ENCODE measurements at regions not wholly inside any gene's neighbourhood (a gene's known extent, or its start where the extent isn't known, plus 50 kb on each side); places are given as distances from the start of the nearest gene placed in this dataset.

DNA sequence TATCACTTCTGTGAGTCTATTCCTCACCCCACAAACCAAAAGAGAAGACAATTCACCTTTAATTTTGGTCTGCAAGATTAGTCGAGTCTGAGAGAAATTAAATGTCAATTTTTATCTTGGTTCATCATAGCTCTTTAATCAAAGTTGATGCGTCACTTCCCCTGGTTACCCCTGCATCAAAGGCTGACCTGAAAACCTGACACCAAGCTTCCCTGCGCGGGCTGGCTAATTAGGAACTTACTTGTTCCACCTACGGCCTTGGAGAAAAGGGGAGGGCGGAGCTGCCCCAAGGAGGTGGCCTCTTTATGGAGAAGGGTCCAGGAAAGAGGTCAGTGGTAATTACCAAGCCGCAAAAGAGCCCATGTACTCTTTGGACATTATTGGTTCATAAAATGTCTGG, 218.4 kb downstream of the ARRDC4 start:
- Histone ChIP-seq H3K4me1 (ENCODE audit: control insufficient read depth, insufficient read depth, low read length) (no peaks in the 10 kb centered on the region), H3K4me3 (ENCODE audit: low read length) (no peak overlapping the region), H3K27ac (ENCODE audit: low read length) (no peak overlapping the region), H3K36me3 (ENCODE audit: control insufficient read depth, insufficient read depth, low read length) (no peaks in the 10 kb centered on the region), H3K9me3 (ENCODE audit: control insufficient read depth, insufficient read depth, low read length) (no peaks in the 10 kb centered on the region), H3K27me3 (ENCODE audit: control insufficient read depth, insufficient read depth, low read length) (no peaks in the 10 kb centered on the region)
- no CpG with 5 or more reads among the region's 7 CpGs for WGBS (ENCODE audit: insufficient coverage, insufficient read length)
- DNase-seq (ENCODE audit: low read depth, low spot score) = no peak

- Histone ChIP-seq H3K9me3 (ENCODE audit: control insufficient read depth, insufficient read depth, low read length) (no peaks in the 10 kb centered on the region), H3K36me3 (ENCODE audit: control insufficient read depth, insufficient read depth, low read length) (no peaks in the 10 kb centered on the region)
These were observed 227.0 kb downstream of the ARRDC4 start for GRCh38 chr15:98187549-98187948.

DNA sequence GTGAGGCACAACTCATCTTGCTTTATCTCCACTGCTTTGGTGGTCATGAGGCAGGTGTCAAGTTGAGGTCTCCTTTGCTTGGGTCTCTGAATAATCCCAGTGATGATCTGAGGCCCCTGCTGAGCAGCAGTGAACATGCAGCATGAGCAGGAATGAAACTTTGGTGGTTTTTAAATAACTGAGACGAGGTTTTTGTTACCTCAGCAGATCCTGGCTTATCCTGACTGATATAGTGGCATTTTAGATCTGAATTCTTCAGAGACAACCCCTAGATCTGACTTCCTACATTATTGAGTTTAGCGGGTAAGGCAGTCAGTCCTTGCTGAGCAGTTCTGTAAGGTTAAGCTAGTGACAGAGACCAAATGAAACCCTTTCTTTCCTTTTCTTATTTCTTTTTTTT, 230.4 kb downstream of the ARRDC4 start:
- Histone ChIP-seq H3K27me3 (ENCODE audit: control insufficient read depth, insufficient read depth, low read length) (no peaks in the 10 kb centered on the region), H3K27ac (ENCODE audit: low read length) (no peak overlapping the region), H3K9me3 (ENCODE audit: control insufficient read depth, insufficient read depth, low read length) (no peaks in the 10 kb centered on the region), H3K4me3 (ENCODE audit: low read length) (no peak overlapping the region), H3K4me1 (ENCODE audit: control insufficient read depth, insufficient read depth, low read length) (no peaks in the 10 kb centered on the region), H3K36me3 (ENCODE audit: control insufficient read depth, insufficient read depth, low read length) (no peaks in the 10 kb centered on the region)
- no CpG with 5 or more reads among the region's 2 CpGs for WGBS (ENCODE audit: insufficient coverage, insufficient read length)
- DNase-seq (ENCODE audit: low read depth, low spot score) = no peak

More at GRCh38 chr15:98187549-98187948, 227.0 kb downstream of the ARRDC4 start:
- no peak overlapping the region for H3K27ac ChIP-seq (ENCODE audit: low read length)
- no peak for DNase-seq (ENCODE audit: low read depth, low spot score)
- no CpG with 5 or more reads among the region's 7 CpGs for WGBS (ENCODE audit: insufficient coverage, insufficient read length)
- H3K4me1 ChIP-seq (ENCODE audit: control insufficient read depth, insufficient read depth, low read length) = no peaks in the 10 kb centered on the region
- no peak overlapping the region for H3K4me3 ChIP-seq (ENCODE audit: low read length)
- H3K27me3 ChIP-seq (ENCODE audit: control insufficient read depth, insufficient read depth, low read length) = no peaks in the 10 kb centered on the region

- no CpG with 5 or more reads among the region's 3 CpGs for WGBS (ENCODE audit: insufficient coverage, insufficient read length)
These were observed 235.3 kb downstream of the ARRDC4 start for GRCh38 chr15:98195796-98196195.

DNA sequence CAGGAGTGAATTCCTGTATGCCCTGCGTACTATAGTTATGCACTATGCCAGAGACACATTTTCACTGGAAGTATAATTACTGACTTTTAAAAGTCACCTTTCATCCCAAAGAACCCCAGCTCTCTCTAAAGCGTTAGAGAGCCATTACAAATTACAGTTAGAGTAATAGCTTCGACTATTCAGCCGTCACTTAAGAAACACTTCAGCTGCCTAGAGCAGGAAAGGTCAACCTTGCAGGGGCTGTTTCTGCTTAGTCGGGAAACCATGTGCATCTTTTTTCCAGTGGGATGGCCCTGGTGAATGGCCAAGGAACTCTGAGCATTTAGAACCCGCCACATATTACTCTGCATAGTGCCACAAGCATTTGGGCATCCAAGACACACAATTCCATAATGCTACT, 235.9 kb downstream of the ARRDC4 start:
- WGBS (ENCODE audit: insufficient coverage, insufficient read length) = no CpG with 5 or more reads among the region's 6 CpGs
- no peaks in the 10 kb centered on the region for H3K36me3 ChIP-seq (ENCODE audit: control insufficient read depth, insufficient read depth, low read length)
- no peaks in the 10 kb centered on the region for H3K27me3 ChIP-seq (ENCODE audit: control insufficient read depth, insufficient read depth, low read length)
- no peak overlapping the region for H3K27ac ChIP-seq (ENCODE audit: low read length)
- no peak for DNase-seq (ENCODE audit: low read depth, low spot score)
- no peaks in the 10 kb centered on the region for H3K9me3 ChIP-seq (ENCODE audit: control insufficient read depth, insufficient read depth, low read length)
- no peak overlapping the region for H3K4me3 ChIP-seq (ENCODE audit: low read length)
- H3K4me1 ChIP-seq (ENCODE audit: control insufficient read depth, insufficient read depth, low read length) = no peaks in the 10 kb centered on the region

More at GRCh38 chr15:98195796-98196195, 235.3 kb downstream of the ARRDC4 start:
- Histone ChIP-seq H3K36me3 (ENCODE audit: control insufficient read depth, insufficient read depth, low read length) (no peaks in the 10 kb centered on the region), H3K4me3 (ENCODE audit: low read length) (no peak overlapping the region), H3K4me1 (ENCODE audit: control insufficient read depth, insufficient read depth, low read length) (no peaks in the 10 kb centered on the region), H3K27me3 (ENCODE audit: control insufficient read depth, insufficient read depth, low read length) (no peaks in the 10 kb centered on the region), H3K27ac (ENCODE audit: low read length) (no peak overlapping the region), H3K9me3 (ENCODE audit: control insufficient read depth, insufficient read depth, low read length) (no peaks in the 10 kb centered on the region)
- DNase-seq (ENCODE audit: low read depth, low spot score) = no peak

- DNase-seq (ENCODE audit: low read depth, low spot score) = no peak
- no CpG with 5 or more reads among the region's 5 CpGs for WGBS (ENCODE audit: insufficient coverage, insufficient read length)
- Histone ChIP-seq H3K4me1 (ENCODE audit: control insufficient read depth, insufficient read depth, low read length) (no peaks in the 10 kb centered on the region), H3K36me3 (ENCODE audit: control insufficient read depth, insufficient read depth, low read length) (no peaks in the 10 kb centered on the region), H3K27ac (ENCODE audit: low read length) (no peak overlapping the region), H3K4me3 (ENCODE audit: low read length) (no peak overlapping the region), H3K9me3 (ENCODE audit: control insufficient read depth, insufficient read depth, low read length) (no peaks in the 10 kb centered on the region), H3K27me3 (ENCODE audit: control insufficient read depth, insufficient read depth, low read length) (no peaks in the 10 kb centered on the region)
These were observed 241.8 kb downstream of the ARRDC4 start for GRCh38 chr15:98202256-98202655.

DNA sequence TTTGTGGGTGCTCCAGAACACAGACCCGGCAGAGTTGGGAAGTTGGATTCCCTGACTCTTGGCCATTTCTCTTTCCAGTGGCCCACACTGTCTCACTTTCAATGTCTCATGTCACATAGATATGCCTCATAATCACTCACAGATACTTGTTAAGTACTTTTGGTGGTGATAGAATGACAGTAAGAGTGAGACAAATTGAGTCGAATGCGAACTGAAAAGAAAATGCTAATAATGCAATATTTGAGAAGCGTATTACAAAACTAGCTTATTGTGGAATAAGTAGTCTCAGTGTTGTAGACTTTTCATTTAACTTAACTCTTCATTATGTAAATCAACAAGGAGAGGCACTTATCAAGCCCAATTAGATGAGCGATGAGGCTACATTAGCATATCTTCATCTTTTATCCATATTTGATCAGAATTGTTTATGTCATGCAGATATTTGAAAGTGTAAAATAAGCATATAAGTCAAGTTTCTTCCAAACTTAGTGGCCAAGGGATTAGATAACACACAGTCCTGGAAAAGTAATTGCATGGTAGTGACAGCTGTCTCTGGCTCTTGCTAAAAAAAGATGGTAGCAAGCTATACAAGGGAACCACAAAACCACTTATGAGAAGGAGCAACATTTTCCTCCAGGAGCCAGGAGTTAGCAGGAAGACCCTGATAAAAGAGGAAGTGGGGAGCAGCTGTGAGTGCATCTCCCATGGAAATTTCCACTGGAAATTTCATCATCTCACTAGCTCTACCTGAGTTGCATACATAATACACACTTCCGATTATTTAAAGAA, 243.6 kb downstream of the ARRDC4 start:
- Histone ChIP-seq H3K27me3 (ENCODE audit: control insufficient read depth, insufficient read depth, low read length) (no peaks in the 10 kb centered on the region), H3K9me3 (ENCODE audit: control insufficient read depth, insufficient read depth, low read length) (no peaks in the 10 kb centered on the region), H3K36me3 (ENCODE audit: control insufficient read depth, insufficient read depth, low read length) (no peaks in the 10 kb centered on the region), H3K27ac (ENCODE audit: low read length) (no peak overlapping the region), H3K4me1 (ENCODE audit: control insufficient read depth, insufficient read depth, low read length) (no peaks in the 10 kb centered on the region), H3K4me3 (ENCODE audit: low read length) (no peak overlapping the region)
- no CpG with 5 or more reads among the region's 6 CpGs for WGBS (ENCODE audit: insufficient coverage, insufficient read length)
- DNase-seq (ENCODE audit: low read depth, low spot score) = no peak

DNA sequence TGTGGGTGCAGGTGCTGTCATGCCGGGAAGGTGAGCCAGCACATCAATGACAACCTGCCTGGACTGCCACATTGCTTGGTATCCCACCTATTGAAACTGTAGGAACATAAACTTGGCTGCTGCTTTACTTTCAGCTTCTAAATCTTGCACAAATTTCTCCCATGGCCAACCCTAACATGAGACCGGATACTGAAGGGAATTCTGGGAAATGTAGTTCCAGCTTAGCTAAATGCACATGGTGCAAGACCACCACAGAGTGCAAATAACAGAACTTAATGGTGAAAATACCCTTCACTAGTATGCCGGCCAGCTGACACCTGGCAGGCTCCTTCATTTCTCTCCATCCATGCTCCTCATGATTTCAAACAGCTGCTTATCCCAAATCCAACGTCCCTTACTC, 247.4 kb downstream of the ARRDC4 start:
- no CpG with 5 or more reads among the region's 4 CpGs for WGBS (ENCODE audit: insufficient coverage, insufficient read length)
- H3K36me3 ChIP-seq (ENCODE audit: control insufficient read depth, insufficient read depth, low read length) = no peaks in the 10 kb centered on the region
- no peak for DNase-seq (ENCODE audit: low read depth, low spot score)
- no peaks in the 10 kb centered on the region for H3K27me3 ChIP-seq (ENCODE audit: control insufficient read depth, insufficient read depth, low read length)
- H3K9me3 ChIP-seq (ENCODE audit: control insufficient read depth, insufficient read depth, low read length) = no peaks in the 10 kb centered on the region
- no peak overlapping the region for H3K4me3 ChIP-seq (ENCODE audit: low read length)
- no peaks in the 10 kb centered on the region for H3K4me1 ChIP-seq (ENCODE audit: control insufficient read depth, insufficient read depth, low read length)
- H3K27ac ChIP-seq (ENCODE audit: low read length) = no peak overlapping the region

DNA sequence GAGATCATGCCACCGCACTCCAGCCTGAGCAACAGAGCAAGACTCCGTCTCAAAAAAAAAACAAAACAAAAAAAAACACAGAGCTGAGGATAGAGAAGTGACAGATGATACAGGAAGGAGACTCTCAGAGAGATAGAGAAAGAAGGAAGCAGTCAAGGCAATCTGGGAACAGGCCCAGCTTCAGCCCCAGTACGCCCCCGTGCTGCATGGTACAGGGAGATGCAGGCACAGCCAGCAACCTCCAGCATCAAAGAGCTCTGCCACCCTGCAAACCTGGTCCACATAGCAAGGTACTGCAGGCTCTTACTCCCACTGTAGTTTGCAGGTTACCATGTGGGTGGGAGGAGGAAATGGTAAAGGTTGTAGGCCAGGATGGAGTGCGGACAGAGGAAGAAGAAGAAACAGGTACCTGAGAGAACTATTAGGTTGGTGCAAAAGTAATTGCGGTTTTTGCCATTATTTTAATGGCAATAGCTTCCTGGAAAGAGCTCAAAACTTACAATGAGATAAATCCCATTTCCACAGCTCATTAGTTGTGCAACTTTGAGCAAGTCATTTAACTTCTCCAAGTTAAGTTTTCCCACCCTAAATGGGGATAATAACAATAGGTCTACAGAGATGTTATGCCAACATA, 253.0 kb downstream of the ARRDC4 start:
- Histone ChIP-seq H3K4me1 (ENCODE audit: control insufficient read depth, insufficient read depth, low read length) (no peaks in the 10 kb centered on the region), H3K4me3 (ENCODE audit: low read length) (no peak overlapping the region), H3K36me3 (ENCODE audit: control insufficient read depth, insufficient read depth, low read length) (no peaks in the 10 kb centered on the region), H3K9me3 (ENCODE audit: control insufficient read depth, insufficient read depth, low read length) (no peaks in the 10 kb centered on the region), H3K27ac (ENCODE audit: low read length) (no peak overlapping the region), H3K27me3 (ENCODE audit: control insufficient read depth, insufficient read depth, low read length) (no peaks in the 10 kb centered on the region)
- no CpG with 5 or more reads among the region's 6 CpGs for WGBS (ENCODE audit: insufficient coverage, insufficient read length)
- DNase-seq (ENCODE audit: low read depth, low spot score) = no peak

DNA sequence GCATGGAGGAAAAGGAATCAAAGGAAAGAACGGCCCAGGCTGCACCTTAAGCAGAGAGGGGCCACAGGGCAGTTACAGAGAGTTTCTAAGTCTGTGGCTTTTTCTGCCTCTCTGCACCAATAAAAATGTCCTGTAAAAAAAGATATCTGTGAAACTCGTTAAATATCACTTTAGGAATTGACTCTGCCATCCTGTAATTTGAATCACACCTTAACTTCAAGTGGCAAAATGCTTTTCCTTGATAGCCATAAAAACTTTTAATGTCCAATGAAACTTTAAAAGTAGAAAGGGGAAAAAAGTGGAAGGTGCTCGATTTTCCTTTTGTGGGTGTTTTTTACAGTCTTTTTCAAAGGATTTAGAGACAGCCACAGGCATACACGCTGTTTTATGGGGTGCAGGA, 255.7 kb downstream of the ARRDC4 start:
- no peaks in the 10 kb centered on the region for H3K9me3 ChIP-seq (ENCODE audit: control insufficient read depth, insufficient read depth, low read length)
- no peaks in the 10 kb centered on the region for H3K36me3 ChIP-seq (ENCODE audit: control insufficient read depth, insufficient read depth, low read length)
- WGBS (ENCODE audit: insufficient coverage, insufficient read length) = no CpG with 5 or more reads among the region's 4 CpGs
- no peak overlapping the region for H3K27ac ChIP-seq (ENCODE audit: low read length)
- no peak overlapping the region for H3K4me3 ChIP-seq (ENCODE audit: low read length)
- no peaks in the 10 kb centered on the region for H3K27me3 ChIP-seq (ENCODE audit: control insufficient read depth, insufficient read depth, low read length)
- H3K4me1 ChIP-seq (ENCODE audit: control insufficient read depth, insufficient read depth, low read length) = no peaks in the 10 kb centered on the region
- no peak for DNase-seq (ENCODE audit: low read depth, low spot score)

DNA sequence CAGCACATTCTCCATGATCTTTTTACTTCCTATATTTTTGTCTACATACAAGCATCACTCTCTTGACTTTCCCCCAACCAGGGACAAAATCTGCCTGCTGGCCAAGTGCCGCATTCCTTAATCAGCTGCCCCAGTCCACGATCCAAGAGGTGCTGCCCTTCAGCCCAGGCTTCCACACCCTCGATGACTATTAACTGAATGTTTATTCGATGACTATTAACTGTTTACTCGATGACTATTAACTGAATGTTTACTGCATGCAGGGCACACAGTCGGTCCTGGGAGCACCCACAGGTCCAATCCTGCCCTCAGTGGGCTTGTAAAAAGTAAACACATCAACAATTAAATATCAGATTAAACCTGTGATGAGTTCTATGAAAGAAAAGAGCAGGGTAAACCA, 256.9 kb downstream of the ARRDC4 start:
- H3K36me3 ChIP-seq (ENCODE audit: control insufficient read depth, insufficient read depth, low read length) = no peaks in the 10 kb centered on the region
- H3K9me3 ChIP-seq (ENCODE audit: control insufficient read depth, insufficient read depth, low read length) = no peaks in the 10 kb centered on the region
- no peaks in the 10 kb centered on the region for H3K27me3 ChIP-seq (ENCODE audit: control insufficient read depth, insufficient read depth, low read length)
- no peak for DNase-seq (ENCODE audit: low read depth, low spot score)
- H3K4me3 ChIP-seq (ENCODE audit: low read length) = no peak overlapping the region
- no CpG with 5 or more reads among the region's 6 CpGs for WGBS (ENCODE audit: insufficient coverage, insufficient read length)
- H3K4me1 ChIP-seq (ENCODE audit: control insufficient read depth, insufficient read depth, low read length) = no peaks in the 10 kb centered on the region
- no peak overlapping the region for H3K27ac ChIP-seq (ENCODE audit: low read length)
